ENCODE measurements at regions not wholly inside any gene's neighbourhood (a gene's known extent, or its start where the extent isn't known, plus 50 kb on each side); places are given as distances from the start of the nearest gene placed in this dataset.

GRCh38 chr5:4571248-4571948 is 568.7 kb upstream of the ADAMTS16 start:
- no TSS peak for BruUV-seq (replicated peaks)
- CTCF ChIA-PET: no interaction called here
- POLR2A ChIA-PET: no interaction called here
- H3K27me3 ChIP-seq (replicated peaks; ENCODE audit: control insufficient read depth, insufficient read depth, low read length): no peaks in the 10 kb centered on the region
- no peaks in the 10 kb centered on the region for H3K36me3 ChIP-seq (ENCODE audit: control insufficient read depth, insufficient read depth, low read length)
- intact Hi-C loops (cut with micrococcal nuclease; ENCODE audit: unreplicated experiment): no loop called here
- no peak for DNase-seq
- Mint-ChIP-seq H3K4me3 (ENCODE audit: unreplicated experiment) (no peak overlapping the region), H3K27ac (ENCODE audit: unreplicated experiment) (no peak overlapping the region), H3K4me1 (ENCODE audit: low read depth, unreplicated experiment) (no peaks in the 10 kb centered on the region), H3K27me3 (ENCODE audit: insufficient read depth, unreplicated experiment) (no peaks in the 10 kb centered on the region), H3K9me3 (ENCODE audit: unreplicated experiment) (no peaks in the 10 kb centered on the region), H3K36me3 (ENCODE audit: insufficient read depth, unreplicated experiment) (no peaks in the 10 kb centered on the region)
- H3K4me3 ChIP-seq (ENCODE audit: low read depth, low read length): no peak overlapping the region
- H3K9me3 ChIP-seq: no peaks in the 10 kb centered on the region
- TF ChIP-seq CTCF (IDR thresholded peaks at IDR 0.05; ENCODE audit: insufficient read depth in 1 of 2, low read depth in 1 of 2, low read length in 1 of 2, severe bottlenecking in 1 of 2, unreplicated experiment in 1 of 2): no peak
- H3K4me1 ChIP-seq: no peaks in the 10 kb centered on the region

GRCh38 chr5:4572311-4573100 is 567.6 kb upstream of the ADAMTS16 start:
- no peaks in the 10 kb centered on the region for H3K27me3 ChIP-seq (replicated peaks; ENCODE audit: control insufficient read depth, insufficient read depth, low read length)
- no peaks in the 10 kb centered on the region for H3K9me3 Mint-ChIP-seq (ENCODE audit: unreplicated experiment)
- CTCF ChIA-PET: no interaction called here
- no TSS peak for BruUV-seq (replicated peaks)
- H3K9me3 ChIP-seq: no peaks in the 10 kb centered on the region
- no peaks in the 10 kb centered on the region for H3K36me3 ChIP-seq (ENCODE audit: control insufficient read depth, insufficient read depth, low read length)
- H3K36me3 Mint-ChIP-seq (ENCODE audit: insufficient read depth, unreplicated experiment): no peaks in the 10 kb centered on the region
- H3K4me1 ChIP-seq: no peaks in the 10 kb centered on the region
- POLR2A ChIA-PET: no interaction called here
- intact Hi-C loops (cut with micrococcal nuclease; ENCODE audit: unreplicated experiment): no loop called here
- no peak overlapping the region for H3K4me3 ChIP-seq (ENCODE audit: low read depth, low read length)
- H3K4me1 Mint-ChIP-seq (ENCODE audit: low read depth, unreplicated experiment): no peaks in the 10 kb centered on the region
- no peaks in the 10 kb centered on the region for H3K27me3 Mint-ChIP-seq (ENCODE audit: insufficient read depth, unreplicated experiment)
- no peak overlapping the region for H3K27ac Mint-ChIP-seq (ENCODE audit: unreplicated experiment)
- no peak for DNase-seq
- no peak overlapping the region for H3K4me3 Mint-ChIP-seq (ENCODE audit: unreplicated experiment)
- no peak for TF ChIP-seq CTCF (IDR thresholded peaks at IDR 0.05; ENCODE audit: insufficient read depth in 1 of 2, low read depth in 1 of 2, low read length in 1 of 2, severe bottlenecking in 1 of 2, unreplicated experiment in 1 of 2)

- H3K4me3 ChIP-seq (ENCODE audit: low read depth, low read length): no peak overlapping the region
- TF ChIP-seq CTCF (IDR thresholded peaks at IDR 0.05; ENCODE audit: insufficient read depth in 1 of 2, low read depth in 1 of 2, low read length in 1 of 2, severe bottlenecking in 1 of 2, unreplicated experiment in 1 of 2): no peak
- no peaks in the 10 kb centered on the region for H3K9me3 Mint-ChIP-seq (ENCODE audit: unreplicated experiment)
- no peaks in the 10 kb centered on the region for H3K4me1 Mint-ChIP-seq (ENCODE audit: low read depth, unreplicated experiment)
- no peaks in the 10 kb centered on the region for H3K36me3 ChIP-seq (ENCODE audit: control insufficient read depth, insufficient read depth, low read length)
- BruUV-seq (replicated peaks): no TSS peak
- H3K9me3 ChIP-seq: no peaks in the 10 kb centered on the region
- intact Hi-C loops (cut with micrococcal nuclease; ENCODE audit: unreplicated experiment): no loop called here
- DNase-seq: no peak
- ChIA-PET POLR2A (no interaction called here), CTCF (no interaction called here)
- no peaks in the 10 kb centered on the region for H3K27me3 ChIP-seq (replicated peaks; ENCODE audit: control insufficient read depth, insufficient read depth, low read length)
- no peaks in the 10 kb centered on the region for H3K36me3 Mint-ChIP-seq (ENCODE audit: insufficient read depth, unreplicated experiment)
- no peaks in the 10 kb centered on the region for H3K4me1 ChIP-seq
- no peak overlapping the region for H3K27ac Mint-ChIP-seq (ENCODE audit: unreplicated experiment)
- no peaks in the 10 kb centered on the region for H3K27me3 Mint-ChIP-seq (ENCODE audit: insufficient read depth, unreplicated experiment)
- no peak overlapping the region for H3K4me3 Mint-ChIP-seq (ENCODE audit: unreplicated experiment)
These were observed 564.5 kb upstream of the ADAMTS16 start for GRCh38 chr5:4575608-4576007.

Measured in Caco-2 (cell line).